Pancreas (tissue), 10 donors: ENCODE measurements at regions not wholly inside any gene's neighbourhood (a gene's known extent, or its start where the extent isn't known, plus 50 kb on each side); places are given as distances from the start of the nearest gene placed in this dataset.

Source experiments
- ATAC-seq, 4 donors: fragments of 200-7000 bp; cut with Tn5 transposase; one replicate each; pipeline versions ENCODE4 v1.8.0 to v1.9.1; 2020; ENCODE audit warnings: mild to moderate bottlenecking in 4 of 4, moderate library complexity in 4 of 4
- DNase-seq, 6 donors: peaks; one replicate each; pipeline ENCODE4 v3.0.0-alpha.2; 2020
- FAIRE-seq: peaks from 2 replicates; lab custom pipeline; 2012; peaks lifted over from hg19 to GRCh38; lab: Jason Lieb, UNC
- H3K27ac ChIP-seq, 4 donors: fragments of 200-600 bp; sonication (generic); 1 replicate in 3 of 4; 2 replicates in 1 of 4; pipeline versions ENCODE4 v1.5.0 to v1.8.0; 2020
- H3K27me3 ChIP-seq, 4 donors: fragments of 200-600 bp; one replicate each; pipeline ENCODE4 v1.8.0; 2021
- H3K36me3 ChIP-seq, 3 donors: fragments of 200-600 bp; sonication (generic) in 1 of 3; one replicate each; pipeline versions ENCODE4 v1.5.0 to v1.8.0; 2020 to 2021
- H3K4me1 ChIP-seq, 3 donors: fragments of 200-600 bp; one replicate each; pipeline ENCODE4 v1.8.0; 2021
- H3K4me3 ChIP-seq, 4 donors: fragments of 200-600 bp; sonication (generic) in 2 of 4; one replicate each; pipeline versions ENCODE4 v1.5.0 to v1.8.0; 2020 to 2021
- H3K9me3 ChIP-seq, 4 donors: fragments of 200-600 bp; one replicate each; pipeline ENCODE4 v1.8.0; 2021
- CTCF ChIP-seq, 4 donors: fragments of 200-600 bp; sonication (generic) in 3 of 4; IDR thresholded peaks; one replicate each; pipeline versions ENCODE4 v1.5.0 to v1.8.0; 2021; ENCODE audit warnings: antibody characterized with exemption in 4 of 4
- WGBS, 2 donors: extraction: QIAGEN DNeasy Blood & Tissue Kit; methylation state at CpG; one replicate each; pipeline ENCODE4 v1.1.7; 2013; 5-methylcytosine and 5-hydroxymethylcytosine counted together
- intact Hi-C, 3 donors: fragments of 100-400 bp; cut with DNase I; formaldehyde crosslinking; loops; one replicate each; pipeline versions ENCODE4 v1.11.1 to v1.14.2; 2022
- donor health status: healthy with polysubstance abuse.
- donor health status: DM: no; HTN: no; CAD: no; lungs with moderate emphysema.
- donor health status: DM: no; HTN: no; CAD: no.
- donor health status: control.
- donor health status: control.
- donor health status: Bipolar disorder and iron deficiency.
- donor health status: DM: yes; HTN: yes; CAD: no.
- donor health status: DM: no; HTN: no; CAD: no.
- donor health status: DM: no; HTN: no; CAD: no.
- donor health status: DM: yes; HTN: yes; CAD: no.

GRCh38 chr4:126702747-126703146 lies 930.0 kb upstream of the INTU start:
- FAIRE-seq, result no peak
- no peak overlapping the region for H3K27ac ChIP-seq
- no peaks in the 10 kb centered on the region for H3K4me1 ChIP-seq
- no peaks in the 10 kb centered on the region for H3K36me3 ChIP-seq
- no peak overlapping the region for H3K4me3 ChIP-seq
- TF ChIP-seq CTCF (IDR thresholded peaks at IDR 0.05), result no peak
- no peaks in the 10 kb centered on the region for H3K27me3 ChIP-seq
- no peak for ATAC-seq
- intact Hi-C loops, result no loop called here
- 34 to 62% methylated on average over 1 of the region's 1 CpG for WGBS, 2 donors
- no peaks in the 10 kb centered on the region for H3K9me3 ChIP-seq
- DNase-seq, result no peak

GRCh38 chr4:126705266-126705665 lies 927.5 kb upstream of the INTU start:
- Histone ChIP-seq H3K36me3 (no peaks in the 10 kb centered on the region), H3K27me3 (no peaks in the 10 kb centered on the region), H3K9me3 (no peaks in the 10 kb centered on the region), H3K4me3 (no peak overlapping the region), H3K4me1 (no peaks in the 10 kb centered on the region), H3K27ac (no peak overlapping the region)
- intact Hi-C loops, result no loop called here
- TF ChIP-seq CTCF (IDR thresholded peaks at IDR 0.05), result no peak
- FAIRE-seq (no peak), ATAC-seq (no peak), DNase-seq (no peak)
- 20 to 25% methylated on average over 3 of the region's 3 CpGs for WGBS, 2 donors

- WGBS, 2 donors, result 42 to 53% methylated on average over 2 of the region's 2 CpGs
- Histone ChIP-seq H3K9me3 (no peaks in the 10 kb centered on the region), H3K27ac (no peak overlapping the region), H3K4me3 (no peak overlapping the region), H3K36me3 (no peaks in the 10 kb centered on the region), H3K4me1 (no peaks in the 10 kb centered on the region), H3K27me3 (no peaks in the 10 kb centered on the region)
- DNase-seq, result no peak
- intact Hi-C loops, result no loop called here
- no peak for FAIRE-seq
- no peak for TF ChIP-seq CTCF (IDR thresholded peaks at IDR 0.05)
- ATAC-seq, result no peak
These were observed 924.0 kb upstream of the INTU start for GRCh38 chr4:126708716-126709115.

GRCh38 chr4:126710935-126711334 lies 921.8 kb upstream of the INTU start:
- FAIRE-seq (no peak), DNase-seq (no peak), ATAC-seq (no peak)
- Histone ChIP-seq H3K36me3 (no peaks in the 10 kb centered on the region), H3K4me3 (no peak overlapping the region), H3K27ac (no peak overlapping the region), H3K4me1 (no peaks in the 10 kb centered on the region), H3K9me3 (no peaks in the 10 kb centered on the region), H3K27me3 (no peaks in the 10 kb centered on the region)
- intact Hi-C loops, result no loop called here
- TF ChIP-seq CTCF (IDR thresholded peaks at IDR 0.05), result no peak

GRCh38 chr4:126715067-126715466 lies 917.7 kb upstream of the INTU start:
- 71 to 77% methylated on average over 8 of the region's 8 CpGs for WGBS, 2 donors
- H3K27ac ChIP-seq, result no peak overlapping the region
- H3K9me3 ChIP-seq, result no peaks in the 10 kb centered on the region
- no peaks in the 10 kb centered on the region for H3K27me3 ChIP-seq
- H3K4me1 ChIP-seq, result no peaks in the 10 kb centered on the region
- DNase-seq (no peak), FAIRE-seq (no peak), ATAC-seq (no peak)
- H3K36me3 ChIP-seq, result no peaks in the 10 kb centered on the region
- intact Hi-C loops, result no loop called here
- no peak for TF ChIP-seq CTCF (IDR thresholded peaks at IDR 0.05)
- H3K4me3 ChIP-seq, result no peak overlapping the region
